Mammary epithelial cell (primary cell): ENCODE measurements at regions not wholly inside any gene's neighbourhood (a gene's known extent, or its start where the extent isn't known, plus 50 kb on each side); places are given as distances from the start of the nearest gene placed in this dataset.

Source experiments
- EZH2 ChIP-seq: IDR thresholded peaks from 2 replicates; pipeline ENCODE4 v1.6.1; 2012; ENCODE audit warnings: low read length, inconsistent platforms, borderline replicate concordance
- TF ChIP-seq, protein P1 (sequence below), 2 donors: IDR thresholded peaks in 1 of 2; conservative IDR thresholded peaks in 1 of 2; 2 replicates each; pipeline ENCODE4 v1.5.1; 2011 to 2012; ENCODE audit warnings: inconsistent platforms in 2 of 2, low read length in 2 of 2, mild to moderate bottlenecking in 2 of 2, control low read depth in 1 of 2, low read depth in 1 of 2; ENCODE audit not compliant: insufficient read depth in 1 of 2; ENCODE audit errors: extremely low read depth in 1 of 2

DNA sequence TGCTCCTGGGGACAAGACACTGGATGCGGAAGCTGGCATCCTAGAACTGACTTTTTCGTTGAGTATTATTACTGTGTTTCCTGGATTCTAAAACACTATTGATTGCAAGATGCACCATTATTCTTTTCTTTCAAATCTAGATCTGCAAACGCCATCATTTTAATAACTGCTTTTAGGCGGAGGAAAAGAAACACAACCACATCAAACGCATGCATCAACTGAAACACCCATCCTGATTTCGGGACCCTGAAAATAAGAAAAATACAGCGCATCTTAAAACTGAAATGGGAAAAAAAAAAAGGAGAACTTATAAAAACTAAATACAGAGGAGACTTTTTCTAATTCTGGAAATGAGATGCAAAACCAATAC is 103.7 kb upstream of the MAX start:
- no peak for TF ChIP-seq EZH2
- TF ChIP-seq, protein P1, sequence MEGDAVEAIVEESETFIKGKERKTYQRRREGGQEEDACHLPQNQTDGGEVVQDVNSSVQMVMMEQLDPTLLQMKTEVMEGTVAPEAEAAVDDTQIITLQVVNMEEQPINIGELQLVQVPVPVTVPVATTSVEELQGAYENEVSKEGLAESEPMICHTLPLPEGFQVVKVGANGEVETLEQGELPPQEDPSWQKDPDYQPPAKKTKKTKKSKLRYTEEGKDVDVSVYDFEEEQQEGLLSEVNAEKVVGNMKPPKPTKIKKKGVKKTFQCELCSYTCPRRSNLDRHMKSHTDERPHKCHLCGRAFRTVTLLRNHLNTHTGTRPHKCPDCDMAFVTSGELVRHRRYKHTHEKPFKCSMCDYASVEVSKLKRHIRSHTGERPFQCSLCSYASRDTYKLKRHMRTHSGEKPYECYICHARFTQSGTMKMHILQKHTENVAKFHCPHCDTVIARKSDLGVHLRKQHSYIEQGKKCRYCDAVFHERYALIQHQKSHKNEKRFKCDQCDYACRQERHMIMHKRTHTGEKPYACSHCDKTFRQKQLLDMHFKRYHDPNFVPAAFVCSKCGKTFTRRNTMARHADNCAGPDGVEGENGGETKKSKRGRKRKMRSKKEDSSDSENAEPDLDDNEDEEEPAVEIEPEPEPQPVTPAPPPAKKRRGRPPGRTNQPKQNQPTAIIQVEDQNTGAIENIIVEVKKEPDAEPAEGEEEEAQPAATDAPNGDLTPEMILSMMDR (conservative IDR thresholded peaks at IDR 0.05 in 1 of 2, IDR thresholded peaks at IDR 0.05 in 1 of 2; ENCODE audit: extremely low read depth in 1 of 2, insufficient read depth in 1 of 2, low read depth in 1 of 2, low read length in 2 of 2), result no peak
